Panc1 (cell line): ENCODE measurements at regions not wholly inside any gene's neighbourhood (a gene's known extent, or its start where the extent isn't known, plus 50 kb on each side); places are given as distances from the start of the nearest gene placed in this dataset.

Source experiments
- POLR2AphosphoS5 ChIP-seq: IDR thresholded peaks from 2 replicates; pipeline ENCODE4 v1.6.1; 2012; ENCODE audit warnings: mild to moderate bottlenecking, low read depth, low read length, moderate library complexity
- SIN3A ChIP-seq: IDR thresholded peaks from 2 replicates; pipeline ENCODE4 v1.6.1; 2012; ENCODE audit warnings: low read depth, mild to moderate bottlenecking, low read length, moderate library complexity, borderline replicate concordance; ENCODE audit not compliant: insufficient read depth
- TCF7L2 ChIP-seq: IDR thresholded peaks from 2 replicates; pipeline ENCODE4 v1.6.1; 2011; ENCODE audit warnings: mild to moderate bottlenecking, low read depth, low read length, inconsistent platforms
- TF ChIP-seq, protein P1 (sequence below): fragments of 450-650 bp; IDR thresholded peaks from 2 replicates; pipeline ENCODE4 v1.5.1; 2017; ENCODE audit warnings: mild to moderate bottlenecking
- TF ChIP-seq, protein P2 (sequence below), 2 experiments: IDR thresholded peaks; 2 replicates each; pipeline ENCODE4 v1.6.1; 2011 to 2012; ENCODE audit warnings: low read depth in 2 of 2, control low read depth in 1 of 2, low read length in 1 of 2, mild to moderate bottlenecking in 1 of 2, moderate library complexity in 1 of 2; ENCODE audit not compliant: insufficient read depth in 1 of 2

DNA sequence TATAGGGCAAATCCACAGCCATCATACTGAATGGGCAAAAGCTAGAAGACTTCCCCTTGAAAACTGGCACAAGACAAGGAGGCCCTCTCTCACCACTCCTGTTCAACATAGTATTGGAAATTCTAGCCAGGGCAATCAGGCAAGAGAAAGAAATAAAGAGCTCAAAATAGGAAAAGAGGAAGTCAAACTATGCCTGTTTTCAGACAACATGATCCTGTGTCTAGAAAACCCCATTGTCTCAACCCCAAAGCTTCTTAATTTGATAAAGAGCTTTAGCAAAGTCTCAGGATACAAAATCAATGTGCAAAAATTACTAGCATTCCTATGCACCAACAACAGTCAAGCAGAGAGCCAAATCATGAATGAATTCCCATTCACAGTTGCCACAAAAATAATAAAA lies 160.3 kb downstream of the CXXC4 start:
- TF ChIP-seq, protein P1, sequence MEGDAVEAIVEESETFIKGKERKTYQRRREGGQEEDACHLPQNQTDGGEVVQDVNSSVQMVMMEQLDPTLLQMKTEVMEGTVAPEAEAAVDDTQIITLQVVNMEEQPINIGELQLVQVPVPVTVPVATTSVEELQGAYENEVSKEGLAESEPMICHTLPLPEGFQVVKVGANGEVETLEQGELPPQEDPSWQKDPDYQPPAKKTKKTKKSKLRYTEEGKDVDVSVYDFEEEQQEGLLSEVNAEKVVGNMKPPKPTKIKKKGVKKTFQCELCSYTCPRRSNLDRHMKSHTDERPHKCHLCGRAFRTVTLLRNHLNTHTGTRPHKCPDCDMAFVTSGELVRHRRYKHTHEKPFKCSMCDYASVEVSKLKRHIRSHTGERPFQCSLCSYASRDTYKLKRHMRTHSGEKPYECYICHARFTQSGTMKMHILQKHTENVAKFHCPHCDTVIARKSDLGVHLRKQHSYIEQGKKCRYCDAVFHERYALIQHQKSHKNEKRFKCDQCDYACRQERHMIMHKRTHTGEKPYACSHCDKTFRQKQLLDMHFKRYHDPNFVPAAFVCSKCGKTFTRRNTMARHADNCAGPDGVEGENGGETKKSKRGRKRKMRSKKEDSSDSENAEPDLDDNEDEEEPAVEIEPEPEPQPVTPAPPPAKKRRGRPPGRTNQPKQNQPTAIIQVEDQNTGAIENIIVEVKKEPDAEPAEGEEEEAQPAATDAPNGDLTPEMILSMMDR = no peak
- no peak for TF ChIP-seq POLR2AphosphoS5
- TF ChIP-seq, protein P2, sequence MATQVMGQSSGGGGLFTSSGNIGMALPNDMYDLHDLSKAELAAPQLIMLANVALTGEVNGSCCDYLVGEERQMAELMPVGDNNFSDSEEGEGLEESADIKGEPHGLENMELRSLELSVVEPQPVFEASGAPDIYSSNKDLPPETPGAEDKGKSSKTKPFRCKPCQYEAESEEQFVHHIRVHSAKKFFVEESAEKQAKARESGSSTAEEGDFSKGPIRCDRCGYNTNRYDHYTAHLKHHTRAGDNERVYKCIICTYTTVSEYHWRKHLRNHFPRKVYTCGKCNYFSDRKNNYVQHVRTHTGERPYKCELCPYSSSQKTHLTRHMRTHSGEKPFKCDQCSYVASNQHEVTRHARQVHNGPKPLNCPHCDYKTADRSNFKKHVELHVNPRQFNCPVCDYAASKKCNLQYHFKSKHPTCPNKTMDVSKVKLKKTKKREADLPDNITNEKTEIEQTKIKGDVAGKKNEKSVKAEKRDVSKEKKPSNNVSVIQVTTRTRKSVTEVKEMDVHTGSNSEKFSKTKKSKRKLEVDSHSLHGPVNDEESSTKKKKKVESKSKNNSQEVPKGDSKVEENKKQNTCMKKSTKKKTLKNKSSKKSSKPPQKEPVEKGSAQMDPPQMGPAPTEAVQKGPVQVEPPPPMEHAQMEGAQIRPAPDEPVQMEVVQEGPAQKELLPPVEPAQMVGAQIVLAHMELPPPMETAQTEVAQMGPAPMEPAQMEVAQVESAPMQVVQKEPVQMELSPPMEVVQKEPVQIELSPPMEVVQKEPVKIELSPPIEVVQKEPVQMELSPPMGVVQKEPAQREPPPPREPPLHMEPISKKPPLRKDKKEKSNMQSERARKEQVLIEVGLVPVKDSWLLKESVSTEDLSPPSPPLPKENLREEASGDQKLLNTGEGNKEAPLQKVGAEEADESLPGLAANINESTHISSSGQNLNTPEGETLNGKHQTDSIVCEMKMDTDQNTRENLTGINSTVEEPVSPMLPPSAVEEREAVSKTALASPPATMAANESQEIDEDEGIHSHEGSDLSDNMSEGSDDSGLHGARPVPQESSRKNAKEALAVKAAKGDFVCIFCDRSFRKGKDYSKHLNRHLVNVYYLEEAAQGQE (IDR thresholded peaks at IDR 0.05; ENCODE audit: insufficient read depth in 1 of 2, low read depth in 2 of 2, low read length in 1 of 2) = no peak
- no peak for TF ChIP-seq SIN3A
- no peak for TF ChIP-seq TCF7L2
